PC-9 (cell line): ENCODE measurements at regions not wholly inside any gene's neighbourhood (a gene's known extent, or its start where the extent isn't known, plus 50 kb on each side); places are given as distances from the start of the nearest gene placed in this dataset.

ENCODE experiments used
- CTCF ChIP-seq: fragments of 200-600 bp; sonication (generic); conservative IDR thresholded peaks from 2 replicates; pipeline ENCODE4 v1.6.1; 2017; ENCODE audit warnings: mixed run types, antibody characterized with exemption, mild to moderate bottlenecking, moderate library complexity
- EZH2 ChIP-seq: fragments of 200-600 bp; sonication (generic); IDR thresholded peaks from 2 replicates; pipeline ENCODE4 v1.8.0; 2017; ENCODE audit warnings: antibody characterized with exemption, low read depth

GRCh38 chr16:63981639-63982038 lies 1140.2 kb downstream of the CDH11 start:
- TF ChIP-seq CTCF, result no peak
- no peak for TF ChIP-seq EZH2
